ENCODE measurements at regions not wholly inside any gene's neighbourhood (a gene's known extent, or its start where the extent isn't known, plus 50 kb on each side); places are given as distances from the start of the nearest gene placed in this dataset.

- intact Hi-C loops (cut with micrococcal nuclease; ENCODE audit: unreplicated experiment), result no loop called here
- H3K27me3 Mint-ChIP-seq (ENCODE audit: insufficient read depth, unreplicated experiment), result peaks cover 4% of the 10 kb centered on the region
- H3K36me3 ChIP-seq (ENCODE audit: control insufficient read depth, insufficient read depth, low read length), result no peaks in the 10 kb centered on the region
- H3K27me3 ChIP-seq (replicated peaks; ENCODE audit: control insufficient read depth, insufficient read depth, low read length), result no peaks in the 10 kb centered on the region
- H3K9me3 ChIP-seq, result no peaks in the 10 kb centered on the region
- H3K27ac Mint-ChIP-seq (ENCODE audit: unreplicated experiment), result no peak overlapping the region
- no peak overlapping the region for H3K4me3 Mint-ChIP-seq (ENCODE audit: unreplicated experiment)
- no peaks in the 10 kb centered on the region for H3K9me3 Mint-ChIP-seq (ENCODE audit: unreplicated experiment)
- no TSS peak for BruUV-seq (replicated peaks)
- CTCF ChIA-PET, result no interaction called here
- H3K4me1 ChIP-seq, result peaks cover 5% of the 10 kb centered on the region; the same call in 1 of the 2 replicates
- TF ChIP-seq CTCF (IDR thresholded peaks at IDR 0.05; ENCODE audit: insufficient read depth in 1 of 2, low read depth in 1 of 2, low read length in 1 of 2, severe bottlenecking in 1 of 2, unreplicated experiment in 1 of 2), result no peak
- POLR2A ChIA-PET, result no interaction called here
- peaks cover 8% of the 10 kb centered on the region for H3K4me1 Mint-ChIP-seq (ENCODE audit: low read depth, unreplicated experiment)
- H3K4me3 ChIP-seq (ENCODE audit: low read depth, low read length), result no peak overlapping the region
- no peaks in the 10 kb centered on the region for H3K36me3 Mint-ChIP-seq (ENCODE audit: insufficient read depth, unreplicated experiment)
- DNase-seq, result no peak
Observed at GRCh38 chr10:65566906-65567305, 1358.9 kb upstream of the LRRTM3 start.

- Mint-ChIP-seq H3K27me3 (ENCODE audit: insufficient read depth, unreplicated experiment) (peaks cover 3% of the 10 kb centered on the region), H3K4me1 (ENCODE audit: low read depth, unreplicated experiment) (peaks cover 8% of the 10 kb centered on the region), H3K4me3 (ENCODE audit: unreplicated experiment) (peak overlapping the region; percentile 95), H3K9me3 (ENCODE audit: unreplicated experiment) (no peaks in the 10 kb centered on the region), H3K27ac (ENCODE audit: unreplicated experiment) (peak overlapping the region; percentile 95), H3K36me3 (ENCODE audit: insufficient read depth, unreplicated experiment) (peaks cover 19% of the 10 kb centered on the region)
- Histone ChIP-seq H3K36me3 (ENCODE audit: control insufficient read depth, insufficient read depth, low read length) (no peaks in the 10 kb centered on the region; the same call in none of the 2 replicates), H3K27me3 (replicated peaks; ENCODE audit: control insufficient read depth, insufficient read depth, low read length) (no peaks in the 10 kb centered on the region), H3K9me3 (no peaks in the 10 kb centered on the region), H3K4me3 (ENCODE audit: low read depth, low read length) (peak overlapping the region; percentile 49), H3K4me1 (peaks cover 8% of the 10 kb centered on the region; the same call in 1 of the 2 replicates)
- TSS peak; percentile 84 for BruUV-seq (replicated peaks)
- ChIA-PET CTCF (interaction anchor here (0.8 kb wide), 1 partner anchor 1529 kb away, joined by 3 read pairs; no protein-coding TSS in a partner anchor), POLR2A (interaction anchor here (0.6 kb wide), 1 partner anchor 79 kb away, joined by 3 read pairs; no protein-coding TSS in a partner anchor)
- TF ChIP-seq CTCF (IDR thresholded peaks at IDR 0.05; ENCODE audit: insufficient read depth in 1 of 2, low read depth in 1 of 2, low read length in 1 of 2, severe bottlenecking in 1 of 2, unreplicated experiment in 1 of 2), result no peak
- intact Hi-C loops (cut with micrococcal nuclease; ENCODE audit: unreplicated experiment), result loop anchor here (1.0 to 10.0 kb wide), 4 partner anchors 8 to 703 kb away; no protein-coding TSS in a partner anchor
- DNase-seq, result peak; percentile 87 to 90
Observed at GRCh38 chr10:65570143-65571010, 1355.5 kb upstream of the LRRTM3 start.

- H3K27ac Mint-ChIP-seq (ENCODE audit: unreplicated experiment), result peak overlapping the region; percentile 95
- Histone ChIP-seq H3K36me3 (ENCODE audit: control insufficient read depth, insufficient read depth, low read length) (no peaks in the 10 kb centered on the region; the same call in none of the 2 replicates), H3K27me3 (replicated peaks; ENCODE audit: control insufficient read depth, insufficient read depth, low read length) (no peaks in the 10 kb centered on the region), H3K9me3 (no peaks in the 10 kb centered on the region), H3K4me1 (peaks cover 8% of the 10 kb centered on the region; the same call in 1 of the 2 replicates), H3K4me3 (ENCODE audit: low read depth, low read length) (peak overlapping the region; percentile 49)
- peak; percentile 30 to 40 for DNase-seq
- no peaks in the 10 kb centered on the region for H3K27me3 Mint-ChIP-seq (ENCODE audit: insufficient read depth, unreplicated experiment)
- no TSS peak for BruUV-seq (replicated peaks)
- TF ChIP-seq CTCF (IDR thresholded peaks at IDR 0.05; ENCODE audit: insufficient read depth in 1 of 2, low read depth in 1 of 2, low read length in 1 of 2, severe bottlenecking in 1 of 2, unreplicated experiment in 1 of 2), result no peak
- intact Hi-C loops (cut with micrococcal nuclease; ENCODE audit: unreplicated experiment), result loop anchor here (5.0 to 10.0 kb wide), 2 partner anchors 214 to 614 kb away; no protein-coding TSS in a partner anchor
- ChIA-PET POLR2A (no interaction called here), CTCF (interaction anchor here (0.8 kb wide), 1 partner anchor 1530 kb away, joined by 3 read pairs; no protein-coding TSS in a partner anchor)
- H3K9me3 Mint-ChIP-seq (ENCODE audit: unreplicated experiment), result no peaks in the 10 kb centered on the region
- peaks cover 19% of the 10 kb centered on the region for H3K36me3 Mint-ChIP-seq (ENCODE audit: insufficient read depth, unreplicated experiment)
- H3K4me1 Mint-ChIP-seq (ENCODE audit: low read depth, unreplicated experiment), result peaks cover 8% of the 10 kb centered on the region
- peak overlapping the region; percentile 95 for H3K4me3 Mint-ChIP-seq (ENCODE audit: unreplicated experiment)
Observed at GRCh38 chr10:65571011-65571570, 1354.7 kb upstream of the LRRTM3 start.

All from Caco-2 (cell line).